Stimulated activated CD8-positive, alpha-beta memory T cell treated with anti-CD3 and anti-CD28 coated beads, Interleukin-2, amount 100 ng/mL, for 48 hours (primary cell): ENCODE measurements at regions not wholly inside any gene's neighbourhood (a gene's known extent, or its start where the extent isn't known, plus 50 kb on each side); places are given as distances from the start of the nearest gene placed in this dataset.
A peak's percentile ranks its signal among the peaks of the same experiment; 100 is the strongest.
"Not testable (repeated sequence)": the region's sequence is repeated elsewhere in the genome, so short reads cannot be mapped to it uniquely, and the experiment has no call there.

ENCODE experiments used
- DNase-seq, 2 donors: peaks; one replicate each; pipeline ENCODE4 v3.0.0-alpha.2; 2020; ENCODE audit warnings: low read depth in 2 of 2

DNA sequence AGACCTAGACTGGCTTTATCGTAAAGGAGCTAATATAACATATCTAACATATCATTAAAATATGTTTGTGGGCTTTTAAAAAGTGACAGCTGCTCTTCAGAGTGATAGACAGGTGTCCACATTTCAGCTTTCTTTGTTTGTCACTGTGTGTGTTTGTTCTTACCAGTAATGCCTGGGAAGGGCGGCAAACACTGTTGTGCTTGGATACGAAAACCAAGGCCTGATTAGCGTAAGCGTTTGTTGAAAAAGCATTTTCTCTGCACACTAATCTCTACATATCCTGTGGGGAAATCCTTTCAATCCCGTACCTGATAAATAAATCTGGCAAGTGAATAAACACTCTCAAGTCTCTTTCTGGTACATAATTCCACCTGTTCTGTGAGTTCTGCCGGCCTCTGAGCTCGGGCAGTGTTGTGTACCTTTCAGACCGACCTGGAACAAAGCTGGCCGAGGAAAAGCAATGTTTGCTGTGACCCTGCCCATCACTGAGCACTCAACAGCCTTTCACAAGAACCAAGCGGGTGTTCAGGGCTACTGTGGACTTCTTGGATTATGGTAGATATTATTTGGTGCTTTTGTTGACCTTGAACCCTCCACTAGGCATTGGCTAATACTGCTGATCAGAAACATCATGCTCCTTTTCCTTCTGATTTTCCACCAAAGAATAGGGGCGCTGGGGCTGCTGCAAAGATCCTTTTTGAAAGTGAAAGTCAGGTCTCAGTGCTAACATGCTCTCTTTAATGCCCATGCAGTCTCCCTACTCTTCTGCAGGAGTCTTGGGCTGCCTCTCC, 100.4 kb downstream of the CD83 start:
- no peak for DNase-seq

DNA sequence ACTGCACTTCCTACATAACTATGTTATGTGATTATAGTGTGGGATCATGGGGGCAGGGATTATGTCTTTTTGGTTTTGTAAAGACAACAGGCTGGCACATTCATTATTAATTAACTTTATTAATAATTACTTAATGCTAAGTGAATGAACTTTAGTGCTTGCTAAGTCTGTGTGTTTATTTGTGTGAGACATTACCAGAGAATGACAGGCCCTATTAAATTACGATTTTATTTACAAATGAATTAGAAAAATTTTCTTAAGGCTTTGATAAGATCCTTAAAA, 100.9 kb downstream of the CD83 start:
- DNase-seq: no peak

DNA sequence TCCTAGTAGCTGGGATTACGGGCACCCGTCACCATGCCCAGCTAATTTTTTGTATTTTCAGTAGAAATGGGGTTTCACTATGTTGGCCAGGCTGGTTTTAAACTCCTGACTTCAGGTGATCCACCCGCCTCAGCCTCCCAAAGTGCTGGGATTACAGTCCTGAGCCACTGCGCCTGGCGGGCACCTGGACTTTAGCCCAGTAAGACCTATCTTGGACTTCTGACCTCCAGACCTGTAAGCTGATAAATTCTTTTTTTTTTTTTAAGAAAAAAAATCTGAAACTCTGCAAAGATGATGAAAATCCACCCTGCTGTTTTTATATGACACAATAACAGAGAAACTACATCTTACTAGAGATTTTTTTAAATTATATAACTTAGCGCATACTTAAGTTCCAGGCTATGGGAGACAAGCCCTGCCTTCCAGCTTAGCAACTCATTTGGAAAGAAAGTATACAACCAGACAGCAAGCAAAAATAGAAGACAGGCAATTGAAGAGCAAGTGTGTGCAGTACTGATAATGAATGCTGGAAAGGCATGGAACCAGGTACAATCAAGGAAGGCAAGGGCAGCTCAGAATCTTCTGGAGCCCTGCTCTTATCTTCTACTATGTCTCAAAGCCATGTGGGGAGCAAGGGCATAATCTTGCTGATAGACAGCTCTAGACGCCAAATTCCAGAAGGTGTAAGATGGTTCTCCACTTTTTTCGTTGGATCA, 104.2 kb downstream of the CD83 start:
- DNase-seq: no peak

DNA sequence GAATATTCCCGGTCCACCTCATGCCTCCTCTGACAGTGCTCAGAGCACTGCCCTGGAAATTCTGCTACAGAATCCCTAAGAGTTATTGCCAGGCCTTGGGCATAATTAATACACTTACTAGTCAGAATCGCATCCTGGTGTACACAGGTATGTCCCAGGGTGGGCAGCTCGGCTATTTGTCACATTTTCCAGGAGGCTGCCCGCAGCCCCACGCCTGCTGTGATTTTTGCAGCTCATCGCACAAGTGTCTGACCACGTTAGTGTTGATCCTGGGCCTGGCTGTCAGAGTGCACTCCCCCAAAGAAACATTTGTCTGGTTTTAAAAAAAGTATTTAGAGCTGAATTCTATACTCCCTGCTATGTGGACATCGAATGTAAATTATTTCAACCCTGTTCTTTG, 105.4 kb downstream of the CD83 start:
- DNase-seq: no peak

DNA sequence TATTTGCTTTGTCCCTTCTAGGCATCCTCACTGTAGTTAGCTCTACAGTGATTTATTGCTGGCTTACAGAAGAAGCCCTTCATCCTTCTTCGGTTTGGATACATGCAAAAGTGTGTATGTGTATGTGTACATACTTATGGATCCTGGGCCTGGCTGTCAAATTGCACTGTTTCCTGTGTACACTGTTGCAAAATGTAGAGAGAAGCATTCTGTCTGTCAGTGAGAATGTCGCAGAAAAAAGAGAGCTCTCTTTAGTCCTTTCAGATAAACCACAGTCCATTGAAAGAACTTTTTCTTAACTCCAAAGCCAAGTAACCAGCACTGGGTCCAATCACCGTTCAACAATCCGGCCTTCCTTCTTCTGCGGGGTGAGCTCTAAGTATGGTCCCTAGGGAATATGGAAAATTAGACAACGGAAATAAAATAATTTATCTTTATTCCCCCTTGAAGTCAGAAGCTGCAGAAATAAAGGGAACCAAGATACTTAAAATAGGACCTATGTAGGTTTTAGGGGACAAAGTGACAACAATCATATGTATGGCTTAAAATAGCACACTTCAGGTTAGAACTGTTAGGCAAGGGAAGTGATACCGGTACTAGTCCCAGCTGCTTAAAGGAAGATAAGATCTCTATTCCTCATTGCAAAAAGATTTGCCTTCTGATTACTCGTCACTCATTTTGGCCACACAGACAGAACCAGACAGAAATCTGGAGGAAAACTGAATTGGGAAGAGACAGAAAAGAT, 107.0 kb downstream of the CD83 start:
- no peak for DNase-seq

DNA sequence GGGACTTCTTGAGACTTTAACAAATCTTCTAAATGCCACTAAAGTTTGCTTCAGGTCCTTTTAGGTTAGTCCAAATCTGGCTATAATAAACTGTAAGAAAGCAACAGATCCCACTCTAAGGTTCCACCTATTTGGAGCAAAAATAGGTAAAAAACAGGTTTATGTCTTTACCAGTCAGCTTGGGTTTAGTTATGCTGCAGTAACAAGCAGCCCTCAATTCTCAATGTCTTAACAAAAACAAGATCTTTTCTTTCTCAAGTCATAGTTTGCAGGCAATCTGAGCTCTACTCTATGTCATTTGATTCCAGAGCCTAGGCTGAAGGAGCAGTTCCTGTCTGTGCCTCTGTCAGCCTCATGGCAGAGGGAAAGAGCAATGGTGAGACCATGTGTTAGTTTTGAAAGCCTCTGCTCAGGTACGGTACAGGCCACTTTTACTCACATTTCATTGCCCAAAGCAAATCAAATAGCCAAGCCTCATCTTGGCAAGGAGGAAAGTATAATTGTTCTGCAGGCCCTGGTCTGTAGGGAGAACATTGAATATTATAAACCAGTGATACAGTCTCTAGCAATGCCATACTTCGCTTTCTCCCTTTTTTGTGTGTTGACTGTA, 108.6 kb downstream of the CD83 start:
- DNase-seq: no peak

DNA sequence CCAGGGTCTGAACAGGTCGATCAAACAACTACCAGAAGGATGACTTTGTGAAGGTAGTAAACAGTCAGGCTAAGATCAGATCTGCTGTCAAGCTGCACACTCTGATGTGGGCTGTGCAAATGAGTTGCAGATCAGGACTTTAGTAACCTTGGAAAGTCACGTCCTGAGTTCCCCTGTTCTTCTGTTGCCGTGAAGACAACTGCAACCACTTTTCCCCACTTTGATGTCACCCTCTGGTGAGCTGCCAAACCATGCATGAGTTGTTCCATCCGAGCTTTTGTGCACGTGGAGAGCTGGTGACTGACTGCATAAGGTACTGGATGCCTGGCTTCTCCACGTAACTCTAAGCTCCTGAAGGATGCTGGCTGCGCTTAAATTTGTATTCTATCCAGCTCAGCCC, 111.0 kb downstream of the CD83 start:
- peak in 1 of 2 donors; percentile 36 for DNase-seq

DNA sequence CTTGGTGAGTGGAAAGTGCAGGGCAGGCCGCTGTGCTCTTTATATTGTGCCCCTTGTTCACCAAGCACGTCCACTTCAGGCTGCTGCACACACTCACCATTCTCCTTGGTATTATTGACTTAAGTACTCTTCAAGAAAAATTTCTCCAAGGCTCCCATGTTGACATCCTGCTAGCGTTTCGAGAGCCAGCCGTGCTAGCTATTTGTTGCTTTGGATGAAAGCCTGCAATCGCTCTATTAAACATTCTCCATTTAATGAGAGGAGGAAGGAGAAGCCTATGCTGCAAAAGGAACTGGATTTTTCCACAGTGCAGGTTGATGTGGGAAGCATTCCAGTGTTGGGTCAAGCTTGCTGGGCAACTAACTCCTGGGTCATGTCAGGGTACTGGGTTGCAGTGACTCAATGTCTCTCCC, 113.5 kb downstream of the CD83 start:
- DNase-seq: no peak

DNA sequence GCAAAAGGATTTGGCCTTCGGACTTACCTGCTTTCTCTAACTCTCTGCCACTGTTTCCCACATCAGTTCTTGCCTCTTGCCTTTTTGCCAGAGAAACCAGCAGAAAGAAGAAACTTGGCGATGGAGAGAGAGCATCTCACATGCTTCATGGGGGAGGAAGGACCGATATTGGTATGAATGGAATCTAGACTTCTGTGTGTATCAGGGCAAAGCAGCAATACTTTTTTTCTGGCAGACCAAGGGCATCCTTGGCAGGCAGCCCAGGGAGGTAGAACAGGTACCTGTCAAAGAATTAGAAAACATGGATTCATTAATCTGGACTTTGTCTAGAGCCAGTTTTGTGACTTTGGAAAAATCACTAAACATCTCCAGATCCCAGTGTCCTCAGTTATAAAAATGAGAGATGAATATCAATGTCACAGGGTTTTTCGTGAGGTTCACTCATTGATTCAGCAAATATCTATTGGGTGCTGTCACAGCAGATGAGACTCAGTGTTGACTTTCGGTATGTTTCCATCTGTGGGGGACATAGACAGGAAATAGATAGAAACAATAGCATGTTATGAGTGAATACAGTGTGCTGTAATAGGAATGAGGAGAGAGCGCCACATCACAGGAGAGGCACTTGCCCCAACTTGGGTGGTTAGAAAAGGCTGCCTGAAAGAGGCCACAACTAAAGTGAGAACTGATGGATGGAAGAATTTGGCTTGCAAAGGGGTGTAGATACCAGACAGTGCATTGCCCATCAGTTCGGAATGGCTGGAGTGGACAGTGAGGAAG, 114.1 kb downstream of the CD83 start:
- DNase-seq: no peak

DNA sequence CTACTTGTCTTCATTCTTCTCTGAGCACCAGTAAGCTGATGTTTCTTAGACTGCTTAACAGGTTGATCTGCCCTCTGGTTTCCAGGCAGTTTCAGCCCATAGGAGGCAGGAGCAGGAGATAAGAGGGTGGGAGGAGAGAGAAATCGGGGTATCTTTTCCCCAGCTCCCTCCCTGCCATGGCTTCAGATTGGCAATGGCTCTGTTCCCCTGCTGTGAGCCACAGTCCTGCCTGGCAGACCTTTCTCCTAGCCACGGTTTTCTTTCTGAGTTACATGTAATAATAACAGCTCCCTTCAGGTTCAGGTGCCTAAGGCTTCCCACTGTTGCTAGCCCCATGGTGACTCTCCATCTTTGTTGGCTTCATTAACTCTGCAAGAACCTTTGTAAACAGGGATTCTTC, 115.3 kb downstream of the CD83 start:
- no peak for DNase-seq

DNA sequence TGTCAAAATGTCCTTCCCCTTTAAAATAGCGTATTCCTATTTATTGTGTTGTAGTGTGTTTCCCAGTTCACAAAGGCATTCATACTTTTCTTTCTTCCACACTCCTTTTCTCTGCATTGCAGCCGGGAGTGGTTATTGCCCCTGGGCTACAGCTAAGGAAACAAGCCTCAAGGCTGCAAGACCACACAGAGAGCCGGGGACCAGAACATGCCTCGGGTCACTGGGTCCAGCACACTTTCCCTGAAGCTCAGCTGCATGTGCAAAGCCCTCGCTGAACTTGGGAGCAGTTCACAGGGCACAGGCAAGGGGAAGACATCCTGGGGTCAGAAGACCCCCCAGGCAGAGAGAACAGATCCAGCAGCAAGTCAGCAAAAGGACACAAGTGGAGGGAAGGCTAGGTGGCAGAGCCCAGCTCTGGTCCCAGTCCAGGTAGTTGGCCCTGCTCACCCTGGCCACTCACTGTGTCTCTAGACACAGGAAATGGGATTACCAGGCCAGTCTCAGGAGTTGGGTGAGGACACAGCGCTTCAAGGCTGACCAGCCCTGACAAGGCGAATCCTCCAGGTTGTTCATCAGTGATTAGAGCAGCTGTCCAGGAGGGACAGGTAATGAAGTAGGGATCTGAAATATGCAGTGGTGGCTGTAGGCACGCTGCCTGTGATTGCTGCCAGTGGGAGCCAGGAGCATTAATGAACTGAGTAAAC, 118.2 kb downstream of the CD83 start:
- no peak for DNase-seq

DNA sequence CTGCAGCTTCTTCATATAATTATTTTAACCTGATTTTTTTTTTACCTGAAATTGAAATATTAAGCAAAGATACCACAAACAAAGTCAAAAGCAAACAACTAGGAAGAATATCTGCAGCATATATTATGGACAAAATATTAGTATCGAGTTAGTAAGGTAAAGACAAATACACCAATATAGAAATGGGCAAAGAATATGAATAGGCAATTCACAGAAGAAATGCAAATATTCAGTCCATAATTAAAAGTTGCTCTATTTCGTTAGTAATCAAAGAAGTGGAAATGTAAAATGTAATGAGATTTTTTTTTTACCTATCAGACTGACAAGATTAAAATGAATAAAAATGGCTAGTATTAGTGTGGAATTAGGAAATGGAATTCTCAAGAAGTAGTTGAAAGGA, 121.5 kb downstream of the CD83 start:
- no peak for DNase-seq

DNA sequence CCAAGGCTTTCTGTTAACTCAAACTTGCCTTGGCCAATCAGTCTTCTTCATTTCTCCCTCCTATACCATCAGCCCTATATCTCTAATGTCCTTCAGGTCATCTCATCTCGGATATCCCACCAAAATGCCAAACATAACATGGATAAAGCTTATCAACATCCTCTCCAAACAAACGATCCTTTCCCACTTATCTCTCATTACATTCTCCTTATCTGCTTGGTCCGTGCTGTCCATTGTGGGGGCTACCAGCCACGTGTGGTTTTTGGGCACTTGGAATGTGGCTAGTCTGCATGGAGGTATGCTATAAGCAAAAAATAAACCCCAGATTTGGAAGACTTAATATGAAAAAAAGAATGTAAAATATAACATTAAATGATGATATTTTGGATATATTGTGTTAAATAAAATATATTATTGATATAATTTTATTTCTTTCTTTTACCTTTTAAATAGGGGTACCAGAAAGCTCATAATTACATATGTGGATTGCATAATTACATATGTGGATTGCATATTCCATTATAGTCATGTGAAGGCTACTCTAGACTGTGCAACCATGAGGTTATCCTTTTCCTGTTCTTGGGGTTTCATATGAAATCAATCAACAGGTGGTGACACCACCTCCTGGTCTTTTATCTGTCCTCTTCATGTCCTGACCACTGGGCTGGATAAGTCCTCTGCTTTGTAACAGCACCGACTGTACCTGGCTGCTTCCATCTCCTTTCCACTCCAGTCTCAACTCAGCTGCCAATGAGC, 123.0 kb downstream of the CD83 start:
- DNase-seq: no peak

DNA sequence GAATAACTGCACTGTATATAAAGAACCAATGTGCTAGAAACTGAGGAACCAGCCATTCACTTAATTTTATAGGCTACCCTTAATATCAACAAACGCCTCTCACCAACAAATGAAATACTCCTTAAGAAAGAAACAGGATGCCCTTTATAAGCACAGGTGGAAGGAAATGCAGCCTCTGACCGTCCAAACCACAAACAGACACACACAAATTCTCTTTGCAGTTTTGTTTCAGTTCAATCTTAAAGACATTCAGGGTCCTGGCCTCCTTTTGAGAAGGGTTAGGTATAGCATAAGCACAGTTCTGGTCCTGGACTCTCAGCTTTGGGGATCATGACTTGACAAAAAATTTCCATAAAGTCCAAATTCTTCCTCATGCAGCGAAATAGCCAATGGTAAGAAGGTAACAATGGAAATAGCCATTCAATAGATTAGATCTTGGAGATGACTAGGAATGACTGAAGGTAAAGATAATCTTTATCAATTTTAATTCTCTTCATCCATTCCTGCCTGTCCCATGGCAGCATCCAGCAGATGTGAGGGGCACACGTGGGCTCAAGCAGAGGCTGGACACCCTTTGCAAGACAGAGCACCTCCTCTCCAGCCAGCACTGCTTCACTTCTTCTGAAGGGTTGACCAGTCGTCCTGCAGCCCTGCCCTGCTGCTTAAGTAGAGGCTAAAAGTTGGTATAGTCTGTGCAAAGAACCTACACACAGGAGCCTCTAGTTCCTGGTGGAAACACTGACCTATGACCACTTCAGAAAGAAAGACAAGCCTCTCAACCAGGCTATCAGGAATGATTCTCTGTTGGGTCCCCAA, 123.9 kb downstream of the CD83 start:
- no peak for DNase-seq

DNA sequence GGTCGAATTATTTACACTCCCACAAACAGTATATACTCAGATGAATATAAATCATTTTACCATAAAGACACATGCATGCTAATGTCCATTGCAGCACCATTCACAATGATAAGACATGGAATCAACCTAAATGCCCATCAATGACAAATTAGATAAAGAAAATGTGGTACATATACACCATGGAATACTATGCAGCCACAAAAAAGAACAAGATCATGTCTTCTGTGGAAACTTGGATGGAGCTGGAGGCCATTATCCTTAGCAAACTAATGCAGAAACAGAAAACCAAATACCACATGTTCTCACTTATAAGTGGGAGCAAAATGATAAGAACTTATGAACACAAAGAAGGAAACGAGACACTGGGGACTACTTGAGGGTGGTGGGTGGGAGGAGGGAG, 125.3 kb downstream of the CD83 start:
- DNase-seq: not testable (repeated sequence)

DNA sequence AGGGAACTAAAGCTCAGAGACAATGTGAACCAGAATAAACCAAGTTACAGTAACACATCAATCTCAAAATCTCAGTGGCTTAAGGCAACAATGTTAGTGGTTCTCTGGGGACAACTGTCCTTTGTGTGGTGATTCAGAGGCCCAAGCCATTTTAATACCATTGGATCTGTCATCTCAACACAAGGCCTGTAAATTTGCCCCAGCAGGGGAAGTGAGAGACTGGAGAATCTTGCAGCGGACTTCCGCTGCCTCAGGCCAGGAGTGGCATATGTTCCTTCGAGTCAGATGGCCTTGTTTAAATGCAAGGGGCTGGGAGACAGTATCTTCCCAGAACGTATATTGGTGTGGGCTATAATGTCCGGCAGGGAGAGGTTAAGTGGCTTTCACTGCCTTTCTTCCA, 126.0 kb downstream of the CD83 start:
- DNase-seq: no peak

DNA sequence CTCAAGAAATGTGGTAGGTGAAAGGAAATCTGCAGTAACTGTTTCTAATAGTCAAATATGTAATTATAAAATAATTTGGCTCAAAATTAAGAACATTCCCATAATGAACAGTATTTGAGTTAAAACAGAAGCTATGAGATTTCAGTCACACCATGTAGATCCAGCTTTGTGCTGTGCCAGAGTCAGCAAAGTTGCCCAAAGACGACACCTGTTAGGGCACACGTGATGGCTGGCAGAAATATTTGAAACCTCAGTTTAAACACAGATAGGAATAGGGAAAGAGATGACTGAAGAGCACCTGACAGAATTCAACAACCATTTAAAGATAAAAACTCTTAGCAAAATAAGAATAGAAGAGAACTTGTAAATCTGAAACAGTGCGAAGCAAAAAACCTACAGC, 129.3 kb downstream of the CD83 start:
- DNase-seq: no peak

DNA sequence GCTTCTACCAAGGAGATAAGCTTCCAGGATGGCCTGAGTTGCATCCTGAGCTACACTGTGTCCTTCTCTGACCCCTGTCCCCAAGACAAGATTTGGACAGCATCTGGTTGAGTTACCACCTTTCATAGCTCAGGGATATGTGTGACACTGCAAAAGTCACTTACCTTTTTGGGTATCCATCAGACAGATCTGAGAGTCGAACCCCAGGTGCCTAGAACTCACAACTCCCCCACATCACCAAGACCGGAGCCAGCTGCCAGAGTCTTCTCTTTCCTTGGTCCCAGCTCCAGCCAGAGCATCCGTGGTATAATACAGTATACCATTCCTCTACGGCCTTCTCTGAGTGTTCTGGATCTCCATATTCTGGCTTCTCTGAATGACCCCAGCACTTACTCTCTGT, 133.0 kb downstream of the CD83 start:
- no peak for DNase-seq

DNA sequence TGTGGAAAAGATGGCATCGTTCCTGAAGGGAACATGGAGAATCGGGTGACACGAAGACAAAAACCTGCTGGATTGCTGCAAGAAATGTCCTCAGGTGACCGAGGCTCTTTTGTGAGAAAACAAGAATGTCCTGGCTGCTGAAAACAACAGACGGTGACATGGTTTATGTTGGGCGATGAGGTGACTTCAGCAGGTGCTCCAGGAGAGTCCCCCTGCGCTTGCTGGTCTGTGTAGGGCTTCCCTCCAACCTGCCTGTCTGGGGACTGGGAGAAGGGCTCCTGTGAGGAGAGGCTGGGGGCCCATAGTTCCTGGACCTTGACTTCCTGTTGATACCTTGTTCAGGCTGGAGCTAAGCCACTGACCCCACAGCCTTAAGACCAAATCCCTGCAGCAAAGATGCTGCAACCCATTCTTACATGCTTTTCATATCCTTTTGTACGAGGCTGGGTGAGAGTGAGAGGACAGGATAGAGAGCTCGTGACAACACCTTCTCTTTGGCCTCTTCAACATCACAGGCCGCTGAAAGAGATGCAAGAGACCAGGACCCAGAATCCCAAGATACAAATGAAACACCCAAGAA, 134.8 kb downstream of the CD83 start:
- DNase-seq: no peak
